ENCODE measurements at regions not wholly inside any gene's neighbourhood (a gene's known extent, or its start where the extent isn't known, plus 50 kb on each side); places are given as distances from the start of the nearest gene placed in this dataset.
"Not testable (repeated sequence)": the region's sequence is repeated elsewhere in the genome, so short reads cannot be mapped to it uniquely, and the experiment has no call there.

GRCh38 chrX:34716302-34716701 is 59.2 kb upstream of the TMEM47 start:
- no peak for DNase-seq (ENCODE audit: low spot score)

GRCh38 chrX:34734383-34734782 is 77.3 kb upstream of the TMEM47 start:
- peak; percentile 48 for DNase-seq (ENCODE audit: low spot score)

- DNase-seq (ENCODE audit: low spot score): no peak
Observed at GRCh38 chrX:34744521-34744920, 87.4 kb upstream of the TMEM47 start.

- DNase-seq (ENCODE audit: low spot score): no peak
Observed at GRCh38 chrX:34749896-34750295, 92.8 kb upstream of the TMEM47 start.

GRCh38 chrX:34764852-34765361 is 107.8 kb upstream of the TMEM47 start:
- DNase-seq (ENCODE audit: low spot score): no peak

- DNase-seq (ENCODE audit: low spot score): no peak
Observed at GRCh38 chrX:34768290-34768689, 111.2 kb upstream of the TMEM47 start.

GRCh38 chrX:34770511-34770910 is 113.4 kb upstream of the TMEM47 start:
- peak; percentile 18 for DNase-seq (ENCODE audit: low spot score)

- DNase-seq (ENCODE audit: low spot score): peak; percentile 64
Observed at GRCh38 chrX:34778916-34779315, 121.8 kb upstream of the TMEM47 start.

GRCh38 chrX:34790026-34790425 is 132.9 kb upstream of the TMEM47 start:
- DNase-seq (ENCODE audit: low spot score): peak; percentile 5

GRCh38 chrX:34805951-34806350 is 136.6 kb upstream of the FAM47B start:
- DNase-seq (ENCODE audit: low spot score): no peak

- no peak for DNase-seq (ENCODE audit: low spot score)
Observed at GRCh38 chrX:34809096-34809495, 133.5 kb upstream of the FAM47B start.

GRCh38 chrX:34810364-34810763 is 132.2 kb upstream of the FAM47B start:
- DNase-seq (ENCODE audit: low spot score): peak; percentile 43

GRCh38 chrX:34810916-34811315 is 131.7 kb upstream of the FAM47B start:
- no peak for DNase-seq (ENCODE audit: low spot score)

GRCh38 chrX:34813618-34814017 is 129.0 kb upstream of the FAM47B start:
- DNase-seq (ENCODE audit: low spot score): no peak

- DNase-seq (ENCODE audit: low spot score): no peak
Observed at GRCh38 chrX:34826964-34827363, 115.6 kb upstream of the FAM47B start.

- no peak for DNase-seq (ENCODE audit: low spot score)
Observed at GRCh38 chrX:34839451-34839850, 103.1 kb upstream of the FAM47B start.

- DNase-seq (ENCODE audit: low spot score): not testable (repeated sequence)
Observed at GRCh38 chrX:34841205-34841604, 101.4 kb upstream of the FAM47B start.

GRCh38 chrX:34848281-34848680 is 94.3 kb upstream of the FAM47B start:
- peak; percentile 20 for DNase-seq (ENCODE audit: low spot score)

- peak; percentile 26 for DNase-seq (ENCODE audit: low spot score)
Observed at GRCh38 chrX:34849371-34849770, 93.2 kb upstream of the FAM47B start.

GRCh38 chrX:34859191-34859590 is 83.4 kb upstream of the FAM47B start:
- DNase-seq (ENCODE audit: low spot score): no peak

- no peak for DNase-seq (ENCODE audit: low spot score)
Observed at GRCh38 chrX:34863906-34864305, 78.7 kb upstream of the FAM47B start.

GRCh38 chrX:34866646-34867045 is 76.0 kb upstream of the FAM47B start:
- peak; percentile 13 for DNase-seq (ENCODE audit: low spot score)

- DNase-seq (ENCODE audit: low spot score): no peak
Observed at GRCh38 chrX:34868633-34869032, 74.0 kb upstream of the FAM47B start.

- DNase-seq (ENCODE audit: low spot score): no peak
Observed at GRCh38 chrX:34873500-34874225, 68.9 kb upstream of the FAM47B start.

Measured in AG08395 (cell line).